ENCODE measurements at regions not wholly inside any gene's neighbourhood (a gene's known extent, or its start where the extent isn't known, plus 50 kb on each side); places are given as distances from the start of the nearest gene placed in this dataset.

GRCh38 chr4:58809366-58809765, 1699.2 kb upstream of the IGFBP7 start:
- Histone ChIP-seq H3K27ac (ENCODE audit: low read depth, low read length, poor library complexity, severe bottlenecking) (no peak overlapping the region), H2AFZ (ENCODE audit: low read length) (no peak overlapping the region)
- TF ChIP-seq EZH2 (IDR thresholded peaks at IDR 0.05; ENCODE audit: borderline replicate concordance, low read length) (no peak), CTCF (IDR thresholded peaks at IDR 0.05; ENCODE audit: low read length) (no peak)

GRCh38 chr4:58808817-58809216, 1698.6 kb upstream of the IGFBP7 start:
- no peak overlapping the region for H3K4me3 ChIP-seq (ENCODE audit: low read depth, low read length, poor library complexity, severe bottlenecking)
- H3K36me3 ChIP-seq (ENCODE audit: insufficient read depth, low read length), result no peaks in the 10 kb centered on the region
- no peaks in the 10 kb centered on the region for H3K9me3 ChIP-seq (ENCODE audit: low read length)
- no peak overlapping the region for H3K4me2 ChIP-seq (ENCODE audit: low read length)
- no peaks in the 10 kb centered on the region for H3K27me3 ChIP-seq (ENCODE audit: insufficient read depth, low read length)
- no peak overlapping the region for H2AFZ ChIP-seq (ENCODE audit: low read length)
- H3K9me2 ChIP-seq (ENCODE audit: low read depth, low read length), result no peaks in the 10 kb centered on the region
- TF ChIP-seq CTCF (IDR thresholded peaks at IDR 0.05; ENCODE audit: low read length) (no peak), EZH2 (IDR thresholded peaks at IDR 0.05; ENCODE audit: borderline replicate concordance, low read length) (no peak)
- no peaks in the 10 kb centered on the region for H4K20me1 ChIP-seq (ENCODE audit: insufficient read depth, low read length)
- H3K4me1 ChIP-seq (ENCODE audit: insufficient read depth, low read length, severe bottlenecking), result no peaks in the 10 kb centered on the region
- no peaks in the 10 kb centered on the region for H3F3A ChIP-seq (ENCODE audit: insufficient read depth, low read length)
- no peaks in the 10 kb centered on the region for H3K79me2 ChIP-seq (ENCODE audit: insufficient read depth, low read length)
- H3K27ac ChIP-seq (ENCODE audit: low read depth, low read length, poor library complexity, severe bottlenecking), result no peak overlapping the region
- H3K9ac ChIP-seq (ENCODE audit: low read length), result no peak overlapping the region

More at GRCh38 chr4:58809366-58809765, 1699.2 kb upstream of the IGFBP7 start:
- H3K9me2 ChIP-seq (ENCODE audit: low read depth, low read length), result no peaks in the 10 kb centered on the region
- no peaks in the 10 kb centered on the region for H3K9me3 ChIP-seq (ENCODE audit: low read length)
- no peaks in the 10 kb centered on the region for H3K4me1 ChIP-seq (ENCODE audit: insufficient read depth, low read length, severe bottlenecking)
- no peaks in the 10 kb centered on the region for H3F3A ChIP-seq (ENCODE audit: insufficient read depth, low read length)
- no peak overlapping the region for H3K4me2 ChIP-seq (ENCODE audit: low read length)
- no peaks in the 10 kb centered on the region for H4K20me1 ChIP-seq (ENCODE audit: insufficient read depth, low read length)
- no peaks in the 10 kb centered on the region for H3K36me3 ChIP-seq (ENCODE audit: insufficient read depth, low read length)
- no peaks in the 10 kb centered on the region for H3K79me2 ChIP-seq (ENCODE audit: insufficient read depth, low read length)
- H3K9ac ChIP-seq (ENCODE audit: low read length), result no peak overlapping the region
- H3K4me3 ChIP-seq (ENCODE audit: low read depth, low read length, poor library complexity, severe bottlenecking), result no peak overlapping the region
- no peaks in the 10 kb centered on the region for H3K27me3 ChIP-seq (ENCODE audit: insufficient read depth, low read length)

- no peaks in the 10 kb centered on the region for H3K4me1 ChIP-seq (ENCODE audit: insufficient read depth, low read length, severe bottlenecking)
- H2AFZ ChIP-seq (ENCODE audit: low read length), result no peak overlapping the region
- TF ChIP-seq EZH2 (IDR thresholded peaks at IDR 0.05; ENCODE audit: borderline replicate concordance, low read length) (no peak), CTCF (IDR thresholded peaks at IDR 0.05; ENCODE audit: low read length) (no peak)
- no peak overlapping the region for H3K4me2 ChIP-seq (ENCODE audit: low read length)
- no peak overlapping the region for H3K4me3 ChIP-seq (ENCODE audit: low read depth, low read length, poor library complexity, severe bottlenecking)
- H4K20me1 ChIP-seq (ENCODE audit: insufficient read depth, low read length), result no peaks in the 10 kb centered on the region
- H3K79me2 ChIP-seq (ENCODE audit: insufficient read depth, low read length), result no peaks in the 10 kb centered on the region
- no peaks in the 10 kb centered on the region for H3K27me3 ChIP-seq (ENCODE audit: insufficient read depth, low read length)
- no peaks in the 10 kb centered on the region for H3K36me3 ChIP-seq (ENCODE audit: insufficient read depth, low read length)
- no peak overlapping the region for H3K9ac ChIP-seq (ENCODE audit: low read length)
- H3K9me3 ChIP-seq (ENCODE audit: low read length), result no peaks in the 10 kb centered on the region
- H3K27ac ChIP-seq (ENCODE audit: low read depth, low read length, poor library complexity, severe bottlenecking), result no peak overlapping the region
- H3K9me2 ChIP-seq (ENCODE audit: low read depth, low read length), result no peaks in the 10 kb centered on the region
- no peaks in the 10 kb centered on the region for H3F3A ChIP-seq (ENCODE audit: insufficient read depth, low read length)
These were observed 1697.8 kb upstream of the IGFBP7 start for GRCh38 chr4:58807843-58808615.

All from OCI-LY1 (cell line).